HG03439 (cell line): ENCODE measurements at regions not wholly inside any gene's neighbourhood (a gene's known extent, or its start where the extent isn't known, plus 50 kb on each side); places are given as distances from the start of the nearest gene placed in this dataset.

Experiments
- ATAC-seq: cut with Tn5 transposase; IDR thresholded peaks from one replicate; pipeline ENCODE4 v1.9.1; 2021; ENCODE audit warnings: mild to moderate bottlenecking, moderate library complexity; ENCODE audit not compliant: unreplicated experiment

DNA sequence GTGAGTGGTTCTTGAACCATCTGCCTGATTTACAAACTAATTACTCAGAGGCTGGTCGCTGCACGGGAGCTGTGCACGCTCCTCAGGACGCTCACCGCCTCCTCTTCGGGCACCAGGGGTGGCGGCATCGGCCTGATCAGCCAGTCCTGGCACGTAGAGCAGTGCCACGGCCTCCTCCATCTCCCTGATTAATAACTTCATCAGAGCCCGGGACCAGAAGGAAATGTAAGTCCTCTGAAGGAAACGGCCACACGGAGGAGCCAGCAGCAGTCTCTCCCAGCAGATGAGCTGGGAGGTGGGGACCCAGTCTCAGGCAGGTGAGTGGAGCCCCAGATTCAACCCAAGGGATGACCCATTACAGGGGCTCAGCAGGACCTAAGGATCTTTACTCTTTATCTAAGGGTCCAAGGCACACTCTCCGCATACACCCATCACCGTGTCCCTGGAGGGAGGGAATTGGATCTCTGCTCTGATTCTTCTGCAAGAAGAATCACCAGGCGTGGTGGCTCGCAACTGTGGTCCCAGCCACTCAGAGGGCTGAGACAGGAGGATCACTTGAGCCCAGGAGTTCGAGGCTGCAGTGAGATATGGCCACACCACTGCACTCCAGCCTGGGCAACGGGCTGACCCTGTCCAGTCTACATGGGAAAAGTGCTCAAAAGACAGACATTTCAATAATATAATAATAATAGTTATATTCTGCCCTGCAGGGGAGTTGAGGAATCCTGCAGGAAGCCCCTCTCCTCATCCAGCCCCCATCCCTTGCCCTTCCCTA lies 366.5 kb downstream of the SEC14L1 start:
- no peak for ATAC-seq

DNA sequence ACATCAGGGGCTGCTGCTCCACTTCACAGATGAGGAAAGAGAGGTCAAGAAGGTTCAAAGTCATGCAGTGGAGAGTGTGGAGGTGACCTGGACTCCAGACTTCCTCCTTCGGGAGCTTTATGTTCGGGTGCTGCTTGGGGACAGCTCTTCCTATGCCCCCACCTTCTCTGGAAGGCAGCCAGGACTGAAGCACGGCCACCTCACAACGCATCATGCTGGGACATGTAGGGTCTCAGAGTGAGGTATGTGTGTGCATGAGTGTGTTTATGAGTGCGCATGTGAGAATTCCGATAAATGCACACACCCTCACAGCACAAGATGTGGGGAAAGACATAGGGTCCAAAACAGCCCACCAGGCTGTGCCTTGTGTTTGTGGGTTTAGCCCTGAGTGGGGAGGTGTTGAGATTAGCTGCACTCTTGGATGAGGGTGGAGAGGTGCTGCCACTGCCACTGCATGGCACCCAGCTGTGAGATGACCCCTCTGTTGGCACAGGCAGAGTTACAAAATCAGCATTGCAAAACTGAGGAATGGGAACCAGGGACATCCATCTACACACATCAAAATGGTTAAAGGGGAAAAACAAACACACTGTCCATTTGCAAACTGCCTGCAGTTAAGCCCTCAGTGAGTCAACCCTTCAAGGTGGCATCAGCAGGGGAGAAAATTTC lies 367.4 kb downstream of the SEC14L1 start:
- ATAC-seq = no peak

DNA sequence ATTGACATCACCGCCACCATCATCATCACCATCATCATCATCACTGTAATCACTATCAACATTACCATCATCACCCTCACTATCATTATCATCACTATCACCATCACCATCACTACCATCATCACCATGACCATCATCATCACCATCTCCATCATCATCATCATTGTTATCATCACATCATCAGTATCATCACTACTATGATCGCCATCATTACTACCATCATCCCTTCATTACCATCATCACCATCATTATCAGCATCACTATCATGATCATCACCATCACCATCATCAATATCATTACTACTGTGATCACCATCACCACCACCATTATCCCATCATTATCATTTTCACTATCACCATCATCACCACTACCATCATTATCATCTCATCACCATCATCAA lies 368.3 kb downstream of the SEC14L1 start:
- ATAC-seq = no peak

DNA sequence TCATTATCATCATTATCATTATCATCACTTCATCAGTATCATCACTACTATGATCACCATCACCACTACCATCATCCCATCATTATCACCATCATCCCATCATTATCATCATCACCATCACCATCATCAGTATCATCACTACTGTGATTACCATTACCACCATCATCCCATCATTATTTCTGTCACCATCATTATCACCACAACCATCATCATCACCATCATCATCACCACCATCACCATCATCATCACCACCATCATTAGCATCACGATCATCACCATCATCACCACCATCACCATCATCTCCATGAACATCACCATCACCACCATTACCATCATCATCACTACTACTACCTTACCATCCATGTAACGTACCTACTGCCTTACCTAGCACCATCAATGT lies 368.8 kb downstream of the SEC14L1 start:
- no peak for ATAC-seq

DNA sequence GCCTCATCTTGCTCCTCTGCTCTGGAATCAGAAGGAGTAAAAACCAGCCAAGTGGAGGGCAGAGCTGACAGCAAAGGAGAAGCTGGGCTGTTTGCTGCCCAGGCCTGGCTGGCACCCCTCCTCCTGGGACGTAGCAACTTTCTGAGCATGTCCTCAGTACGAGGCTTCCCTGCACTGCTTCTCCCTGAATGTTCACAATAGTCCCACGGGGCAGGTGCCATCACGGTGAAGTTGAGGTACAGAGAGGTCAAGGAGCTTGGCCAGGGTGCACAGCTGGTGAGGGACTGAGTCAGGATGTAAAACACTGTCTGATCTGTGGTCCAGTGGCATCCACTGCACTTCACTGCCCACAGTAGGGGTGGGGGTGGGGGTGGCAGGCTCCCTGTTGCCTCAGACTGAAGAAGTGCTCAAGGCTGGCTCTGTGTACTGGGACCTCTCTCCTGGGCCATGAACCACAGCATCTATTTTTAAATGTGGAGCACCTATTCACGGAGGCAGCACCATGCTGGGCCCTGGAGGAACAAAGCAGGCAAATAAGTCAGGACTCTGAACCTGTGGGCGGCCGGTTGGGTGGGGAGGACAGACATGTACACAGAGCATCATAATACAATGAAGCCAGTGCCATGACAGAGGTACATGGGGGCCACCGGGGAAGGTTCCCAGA lies 369.5 kb downstream of the SEC14L1 start:
- no peak for ATAC-seq

DNA sequence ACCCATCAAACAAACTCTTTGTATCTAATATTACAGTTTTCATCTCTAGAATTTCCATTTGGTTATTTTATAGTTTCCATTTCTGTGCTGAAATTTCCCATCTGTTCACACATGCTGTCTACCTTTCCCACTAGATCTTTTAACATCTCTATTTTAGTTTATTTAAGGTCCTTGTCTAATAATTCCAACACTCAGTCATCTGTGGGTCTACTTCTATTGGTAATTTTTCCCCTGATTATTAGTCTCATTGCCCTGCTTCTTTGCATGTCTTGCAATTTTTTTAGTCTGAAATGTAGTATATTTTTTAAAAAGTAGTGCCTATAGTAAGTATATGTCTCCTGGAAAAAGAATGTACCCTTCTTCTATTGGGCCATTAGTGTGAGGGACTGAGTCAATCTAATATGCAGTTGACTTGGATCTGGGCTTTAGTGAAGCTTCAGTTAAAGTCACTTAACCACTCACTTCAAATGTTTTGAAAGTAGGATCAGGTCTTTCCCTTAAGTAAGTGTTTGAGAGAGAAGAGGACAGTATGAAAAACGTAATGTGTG lies 370.8 kb downstream of the SEC14L1 start:
- ATAC-seq = no peak

DNA sequence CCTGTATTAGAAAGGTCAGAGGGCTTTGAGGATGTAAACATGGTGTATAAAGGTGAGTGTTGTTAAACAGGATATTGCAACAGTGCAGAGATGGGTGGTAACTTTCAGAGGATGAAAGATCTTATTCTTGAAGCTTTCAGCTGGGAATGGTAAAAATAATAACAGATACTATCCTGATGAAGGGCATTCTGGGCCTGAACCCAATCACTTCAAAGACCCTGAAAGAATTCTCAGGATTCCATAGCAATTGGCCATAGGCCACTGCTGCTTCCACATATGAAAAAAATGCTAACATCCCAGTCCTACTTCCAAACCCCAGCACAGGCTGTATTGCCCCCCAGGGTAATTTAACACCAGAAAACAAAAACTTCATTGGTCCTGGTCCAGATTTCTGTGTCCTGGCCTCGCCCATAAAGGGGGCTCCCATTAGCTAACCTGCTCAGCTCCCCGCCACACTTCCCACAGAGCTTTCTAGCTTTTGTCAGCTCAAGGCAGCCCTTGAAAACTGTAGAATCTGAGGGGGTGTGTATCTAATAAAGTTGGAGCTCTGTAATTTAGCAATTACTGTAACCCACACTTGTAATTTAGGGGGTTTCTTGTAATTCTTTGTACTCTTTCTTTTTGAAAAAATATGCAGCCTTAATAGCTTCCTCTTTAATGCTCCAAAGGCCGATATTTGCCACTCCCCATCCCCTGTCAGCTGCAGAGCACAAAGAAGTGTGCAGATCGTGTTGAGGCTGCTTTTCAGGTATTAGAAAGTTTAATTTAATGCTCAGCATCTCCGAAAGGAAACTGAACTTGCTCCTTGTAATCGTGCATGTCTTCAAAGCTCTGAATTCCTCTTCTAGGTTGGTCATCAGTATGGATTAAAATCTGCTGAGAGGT lies 371.5 kb downstream of the SEC14L1 start:
- no peak for ATAC-seq

DNA sequence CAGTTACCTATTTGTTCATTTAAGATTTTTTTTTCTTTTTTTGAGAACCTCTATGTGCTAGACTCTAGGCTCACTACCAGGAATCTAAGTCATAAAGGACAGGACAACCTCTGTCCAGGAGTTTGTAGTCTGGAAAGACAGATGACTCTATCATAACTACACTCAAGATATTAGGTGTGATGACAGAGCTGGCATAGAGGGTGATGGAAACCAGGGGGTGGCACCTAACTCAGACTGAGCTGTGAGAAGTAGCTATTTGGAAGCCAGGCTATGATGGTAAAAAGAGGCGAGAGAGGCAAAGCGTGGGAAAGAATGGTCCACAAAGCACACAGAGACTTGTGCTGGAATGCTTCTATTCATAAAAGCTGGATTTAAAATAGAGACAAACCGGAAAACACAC lies 372.3 kb downstream of the SEC14L1 start:
- no peak for ATAC-seq

DNA sequence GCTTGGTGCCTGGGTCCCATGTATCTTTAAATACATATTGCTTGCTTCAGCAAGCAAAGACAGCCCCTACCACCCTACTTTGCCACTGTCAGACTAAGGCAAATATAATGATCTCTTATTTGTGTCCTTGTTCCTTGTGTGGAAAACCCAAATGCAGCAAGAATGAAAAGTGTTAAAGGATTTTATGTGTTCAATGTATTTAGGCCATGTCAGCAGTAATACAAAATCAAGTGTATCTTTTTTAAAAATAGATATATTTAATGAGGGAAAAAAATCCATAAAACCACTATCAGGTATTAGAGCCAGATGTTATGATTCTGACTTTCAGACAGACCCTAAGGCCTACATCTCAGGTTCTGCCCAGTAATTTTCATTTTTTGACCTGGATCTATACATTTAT lies 374.5 kb downstream of the SEC14L1 start:
- ATAC-seq = no peak

DNA sequence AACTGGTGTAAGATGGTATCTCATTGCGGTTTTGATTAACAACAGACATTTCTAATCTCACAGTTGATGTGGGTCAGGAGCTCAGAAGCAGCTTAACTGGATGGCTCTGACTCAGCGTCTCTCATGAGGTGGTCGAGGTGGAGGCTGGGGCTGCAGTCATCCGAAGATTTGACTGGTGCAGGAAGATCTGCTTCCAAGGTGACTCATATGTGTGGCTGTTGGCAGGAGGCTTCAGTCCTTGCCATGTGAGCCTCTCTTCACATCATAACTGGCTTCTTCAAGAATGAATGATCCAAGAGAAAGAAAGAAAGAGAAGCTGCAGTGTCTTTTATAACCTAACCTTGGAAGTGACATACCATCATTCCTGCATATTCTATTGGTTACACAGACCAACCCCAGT lies 376.1 kb downstream of the SEC14L1 start:
- ATAC-seq = no peak

DNA sequence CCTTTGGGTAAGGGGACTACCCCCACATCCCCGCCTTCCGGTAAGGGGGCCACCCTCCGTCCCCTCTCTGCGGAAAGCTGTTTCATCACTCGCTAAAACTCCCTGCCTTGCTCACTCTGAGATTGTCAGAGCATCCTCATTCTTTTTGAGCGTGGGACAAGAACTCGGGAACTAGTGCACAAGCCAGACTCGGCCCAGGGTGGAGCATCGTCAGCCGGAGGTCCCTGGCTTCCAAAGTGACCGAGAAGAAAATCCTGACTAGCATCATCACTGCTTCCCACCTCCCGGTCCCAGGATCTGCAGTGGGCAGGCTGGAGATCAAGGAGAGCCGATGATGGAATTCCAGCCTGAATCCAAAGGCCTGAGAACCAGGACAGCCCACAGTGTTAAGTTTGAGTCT lies 380.3 kb downstream of the SEC14L1 start:
- ATAC-seq = no peak

DNA sequence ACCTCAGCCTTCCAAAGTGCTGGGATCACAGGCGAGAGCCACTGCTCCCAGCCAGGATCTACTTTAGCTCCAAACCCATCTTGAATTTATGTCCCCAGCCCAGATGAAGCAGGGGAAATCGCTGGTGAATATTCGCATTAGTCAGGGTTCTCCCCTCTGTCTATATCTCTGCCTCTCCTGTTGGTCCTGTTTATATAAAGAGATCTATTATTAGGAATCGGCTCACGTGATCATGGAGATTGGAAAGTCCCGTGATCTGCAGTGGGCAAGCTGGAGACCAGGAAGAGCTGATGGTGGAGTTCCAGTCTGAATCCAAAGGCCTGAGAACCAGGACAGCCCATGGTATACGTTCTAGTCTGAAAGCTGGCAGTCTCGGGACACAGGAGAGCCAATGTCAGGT lies 382.8 kb downstream of the SEC14L1 start:
- ATAC-seq = no peak

DNA sequence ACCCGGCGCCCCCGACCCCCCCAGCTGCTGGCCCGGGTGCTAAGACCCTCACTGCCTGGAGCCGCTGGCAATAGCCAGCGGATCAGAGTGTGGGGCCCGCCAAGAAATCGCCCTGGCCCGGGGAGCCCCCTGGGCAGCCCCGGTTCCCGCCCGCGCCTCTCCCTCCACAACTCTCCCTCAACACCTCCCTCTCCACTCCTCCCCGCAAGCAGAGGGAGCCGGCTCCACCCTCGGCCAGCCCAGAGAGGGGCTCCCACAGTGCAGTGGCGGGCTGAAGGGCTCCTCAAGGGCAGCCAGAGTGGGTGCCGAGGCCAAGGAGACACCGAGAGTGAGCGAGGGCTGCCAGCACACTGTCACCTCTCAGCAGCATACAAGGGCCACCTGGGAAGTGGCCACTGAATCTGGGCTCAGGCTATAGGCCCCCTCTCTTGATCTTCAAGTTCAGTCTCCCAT lies 385.5 kb downstream of the SEC14L1 start:
- no peak for ATAC-seq

DNA sequence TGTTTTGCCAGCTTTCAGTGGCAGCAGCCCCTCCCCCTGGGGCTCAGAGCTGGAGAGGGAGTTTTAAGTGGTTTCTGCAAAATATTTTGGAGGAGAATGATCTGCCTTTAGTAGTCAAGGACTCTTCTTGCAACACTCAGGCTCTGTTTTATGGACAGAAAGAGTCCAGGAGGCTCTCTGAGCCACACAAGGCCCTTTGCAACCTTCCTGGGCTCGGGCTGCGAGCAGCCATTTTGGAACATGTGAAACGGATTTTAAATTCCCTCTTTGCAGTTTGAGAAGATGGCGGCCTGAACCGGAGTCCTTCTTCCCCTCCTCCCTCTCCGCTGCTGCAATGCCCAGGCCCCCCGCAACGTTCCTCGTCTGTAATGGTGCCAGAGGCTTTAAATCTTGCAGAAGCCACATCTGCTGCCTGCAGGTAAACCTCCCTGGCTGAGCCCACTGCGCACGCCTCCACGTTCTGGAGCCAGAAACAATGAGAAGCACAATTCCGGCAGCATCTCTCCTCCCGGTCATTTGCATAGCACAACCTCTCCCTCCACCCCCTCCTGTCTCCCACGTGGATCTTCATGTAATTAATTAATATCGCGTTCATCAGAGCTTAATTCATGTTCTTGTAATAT lies 386.1 kb downstream of the SEC14L1 start:
- ATAC-seq = no peak

DNA sequence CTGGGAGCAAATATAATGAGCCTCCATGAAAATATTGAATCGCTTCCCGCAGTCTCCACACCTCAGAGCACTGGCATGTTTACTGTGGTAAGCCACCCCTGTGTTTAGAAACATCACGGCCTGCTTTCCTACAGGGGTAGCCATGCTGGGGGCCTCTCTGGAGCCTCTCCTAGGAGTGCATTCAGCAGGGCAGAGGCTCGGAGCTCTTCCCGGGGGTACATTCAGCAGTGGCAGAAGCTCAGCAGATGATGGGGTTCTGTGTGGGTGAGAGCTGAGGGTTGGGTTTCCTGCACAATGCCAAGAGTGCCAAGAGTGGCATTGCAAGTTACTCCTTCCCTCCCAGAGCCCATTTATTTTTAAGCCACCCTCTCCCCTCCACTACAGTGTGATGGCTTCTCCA lies 386.6 kb downstream of the SEC14L1 start:
- no peak for ATAC-seq

DNA sequence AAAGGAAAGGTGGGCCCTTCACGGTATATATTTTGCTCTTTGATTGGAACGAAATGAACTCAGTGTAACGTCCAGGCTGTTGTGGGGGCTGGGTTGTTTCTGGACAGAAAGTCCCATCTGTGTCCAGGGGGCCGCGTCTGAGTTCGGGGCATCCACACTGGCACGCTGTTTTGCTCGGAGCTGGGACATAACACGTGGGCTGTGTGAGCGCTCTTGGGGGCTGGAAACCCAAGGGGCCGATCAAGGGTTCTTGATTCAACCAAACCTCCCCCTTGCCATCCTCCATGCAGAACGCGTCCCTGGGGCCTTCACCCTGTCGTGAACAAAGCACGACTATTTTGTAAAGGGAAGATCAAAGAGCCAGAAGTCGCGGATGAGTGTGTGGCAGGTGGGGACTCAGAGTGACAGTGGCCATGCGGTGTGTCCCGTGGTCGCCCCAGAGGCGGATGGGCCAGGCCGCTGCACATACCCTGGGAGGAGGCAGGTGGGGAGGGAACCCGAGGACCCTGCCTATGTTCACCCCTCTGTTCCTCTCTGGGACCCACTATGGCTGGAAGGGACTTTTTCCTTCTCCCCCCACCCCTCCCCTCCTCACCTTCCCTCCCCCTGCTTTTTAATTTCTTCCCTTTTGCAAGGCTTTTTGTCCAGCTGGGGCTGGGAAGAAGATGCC lies 387.2 kb downstream of the SEC14L1 start:
- ATAC-seq = no peak

DNA sequence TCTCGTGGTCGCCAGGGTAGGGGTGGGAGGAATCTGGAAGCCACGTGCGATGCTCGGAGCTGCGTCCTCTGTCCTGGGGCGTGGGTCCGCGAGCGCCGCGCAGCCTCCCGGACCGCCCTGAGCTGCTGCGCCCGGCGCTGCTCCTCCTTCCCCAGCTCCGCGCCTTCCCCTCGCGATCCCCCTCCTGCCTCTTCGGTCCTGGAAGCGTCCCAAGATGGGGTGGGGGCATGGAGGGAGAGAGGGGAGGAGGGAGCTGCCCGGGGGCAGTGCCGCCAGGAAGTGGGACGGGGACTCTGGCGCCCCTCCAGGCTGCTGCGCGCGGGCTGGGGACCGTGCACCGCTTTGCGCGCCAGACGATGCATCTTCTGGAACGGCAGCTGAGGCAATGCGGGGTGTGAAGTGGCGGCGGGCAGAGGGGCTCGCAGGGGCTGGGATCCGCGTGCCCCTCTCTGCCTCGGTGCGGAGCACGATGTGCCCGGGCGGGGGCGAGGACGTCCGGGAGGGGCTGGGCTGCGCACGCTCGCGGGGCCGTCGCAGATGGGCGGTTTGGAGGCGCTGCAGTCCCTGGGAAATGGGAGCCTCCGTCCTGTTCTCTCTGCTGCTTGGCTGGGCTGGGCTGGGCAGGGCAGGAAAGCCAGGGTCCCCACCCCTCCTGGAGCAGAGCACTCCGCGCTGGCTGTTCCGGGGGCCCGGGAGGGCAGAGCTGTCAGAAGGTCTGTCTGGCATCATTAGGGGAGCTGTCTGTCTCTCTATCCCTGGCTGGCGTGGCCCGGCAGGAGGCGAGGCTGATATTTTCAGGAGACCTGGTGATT lies 388.0 kb downstream of the SEC14L1 start:
- ATAC-seq = no peak

DNA sequence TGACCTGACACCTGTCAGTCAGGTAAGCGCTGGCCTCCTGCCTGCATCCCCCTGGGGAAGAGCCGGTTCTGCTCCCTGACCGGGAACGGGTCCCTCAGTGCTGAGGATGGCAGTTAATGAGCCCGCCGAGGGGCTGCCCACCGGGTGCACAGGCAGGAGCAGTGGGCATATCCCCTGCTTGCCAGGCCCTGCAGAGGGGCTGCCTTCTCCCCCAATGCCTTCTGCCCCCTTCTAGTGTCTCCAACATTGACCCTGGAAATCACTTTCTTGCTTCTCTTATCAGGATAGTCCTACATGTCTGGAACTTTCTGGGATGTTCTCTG lies 388.5 kb downstream of the SEC14L1 start:
- no peak for ATAC-seq

DNA sequence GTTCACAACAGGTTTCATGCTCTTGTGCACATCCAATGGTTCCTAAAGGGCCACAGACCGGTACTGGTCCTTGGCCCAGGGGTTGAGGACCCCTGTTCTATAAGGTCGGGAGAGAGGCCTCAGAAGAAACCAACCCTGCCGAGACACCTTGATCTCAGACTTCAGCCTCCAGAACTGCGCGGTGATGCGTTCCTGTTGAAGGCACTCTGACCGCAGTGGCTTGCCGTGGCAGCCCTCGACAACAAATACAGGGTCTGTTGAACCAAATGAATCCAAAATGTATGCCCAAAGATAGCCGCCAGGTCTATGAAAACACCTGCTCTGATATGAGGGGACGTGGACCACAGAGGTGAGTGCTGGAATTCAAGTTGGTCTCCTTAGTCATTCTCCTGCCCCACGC lies 389.8 kb downstream of the SEC14L1 start:
- no peak for ATAC-seq
